NCI-H524 treated with DMSO at 0.1 percent for 48 hours (cell line): ENCODE measurements at regions not wholly inside any gene's neighbourhood (a gene's known extent, or its start where the extent isn't known, plus 50 kb on each side); places are given as distances from the start of the nearest gene placed in this dataset.
"Not testable (repeated sequence)": the region's sequence is repeated elsewhere in the genome, so short reads cannot be mapped to it uniquely, and the experiment has no call there.

Source experiments
- DNase-seq: peaks from one replicate; lab custom pipeline; 2025; lab: John Stamatoyannopoulos, UW

DNA sequence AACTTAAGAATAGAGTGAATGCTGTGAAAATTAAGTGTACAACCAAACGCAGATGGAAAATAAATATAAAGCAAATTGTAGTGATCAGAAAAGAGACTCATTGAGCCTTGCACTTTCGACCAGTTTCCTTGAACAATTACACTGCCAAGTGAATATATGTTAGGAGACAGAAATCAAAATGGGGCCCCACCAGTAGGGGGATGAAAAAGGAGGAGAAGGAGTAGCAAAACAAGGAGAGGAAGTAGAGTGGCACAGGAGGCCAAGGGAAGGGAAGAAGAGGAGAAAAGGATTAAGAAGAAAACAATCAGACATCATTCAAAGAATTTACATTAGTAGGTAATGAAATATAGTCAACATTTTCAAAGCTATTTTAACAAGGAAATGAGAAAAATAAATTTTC, 1770.6 kb downstream of the PLA2G4A start:
- DNase-seq = no peak

- DNase-seq = no peak
Observed at GRCh38 chr1:188611432-188611831, 1782.7 kb downstream of the PLA2G4A start.

GRCh38 chr1:188615321-188615720, 1786.6 kb downstream of the PLA2G4A start:
- no peak for DNase-seq

DNA sequence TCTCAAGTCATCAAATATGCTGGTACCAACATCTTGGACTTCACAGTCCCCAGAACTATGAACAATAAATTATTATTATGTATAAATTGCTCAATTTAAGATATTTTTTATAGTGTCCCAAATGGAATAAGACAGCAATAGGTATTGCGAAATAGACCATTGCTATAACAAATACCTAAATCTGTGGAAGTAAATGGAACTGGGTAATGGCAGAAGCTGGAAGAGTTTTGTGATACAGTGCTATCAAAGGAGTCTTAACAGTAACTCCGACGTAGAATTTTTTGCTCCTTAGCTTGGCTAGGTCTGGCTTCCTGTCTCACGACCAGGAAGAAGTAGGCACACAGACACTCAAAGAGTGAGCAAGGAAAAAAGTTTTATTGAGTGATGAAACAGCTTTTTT, 1791.5 kb downstream of the PLA2G4A start:
- no peak for DNase-seq

GRCh38 chr1:188641566-188642211, 1812.9 kb downstream of the PLA2G4A start:
- no peak for DNase-seq

- DNase-seq = peak; percentile 60
Observed at GRCh38 chr1:188642704-188643103, 1814.0 kb downstream of the PLA2G4A start.

DNA sequence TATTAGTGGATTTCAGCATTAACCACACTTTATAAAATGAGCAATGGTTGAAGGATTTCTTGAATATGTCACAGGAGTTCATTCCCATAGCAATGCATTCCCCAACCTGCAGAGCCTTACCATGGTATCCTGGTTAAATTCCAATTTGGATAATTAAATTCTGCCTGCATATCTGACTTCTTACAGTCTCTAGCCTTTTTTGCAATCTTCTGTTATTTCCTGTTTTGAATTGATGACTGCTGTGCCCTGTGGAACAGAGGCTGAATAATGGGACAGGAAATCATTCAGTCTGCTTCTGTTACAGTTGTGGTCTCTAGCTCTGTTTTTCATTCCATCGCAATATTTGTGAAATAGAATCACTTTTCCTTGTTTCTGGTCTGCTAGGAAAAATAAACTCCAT, 1823.9 kb downstream of the PLA2G4A start:
- DNase-seq = no peak

DNA sequence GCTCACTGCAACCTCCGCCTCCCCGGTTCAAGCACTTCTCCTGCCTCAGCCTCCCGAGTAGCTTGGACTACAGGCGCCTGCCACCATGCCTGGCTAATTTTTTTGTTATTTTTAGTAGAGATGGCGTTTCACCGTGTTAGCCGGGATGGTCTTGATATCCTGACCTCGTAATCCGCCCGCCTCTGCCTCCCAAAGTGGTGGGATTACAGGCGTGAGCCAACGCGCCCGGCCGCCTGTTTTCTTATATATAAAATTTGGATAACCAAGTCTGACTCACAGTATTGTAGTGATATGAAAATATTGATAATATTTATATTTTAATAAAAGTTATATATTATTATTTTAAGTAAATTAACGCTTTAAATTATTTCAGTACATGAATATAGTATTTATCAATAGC, 1821.7 kb downstream of the BRINP3 start:
- DNase-seq = not testable (repeated sequence)

- no peak for DNase-seq
Observed at GRCh38 chr1:188660572-188660971, 1817.1 kb downstream of the BRINP3 start.

GRCh38 chr1:188665477-188665876, 1812.2 kb downstream of the BRINP3 start:
- no peak for DNase-seq

- no peak for DNase-seq
Observed at GRCh38 chr1:188668083-188668482, 1809.6 kb downstream of the BRINP3 start.

DNA sequence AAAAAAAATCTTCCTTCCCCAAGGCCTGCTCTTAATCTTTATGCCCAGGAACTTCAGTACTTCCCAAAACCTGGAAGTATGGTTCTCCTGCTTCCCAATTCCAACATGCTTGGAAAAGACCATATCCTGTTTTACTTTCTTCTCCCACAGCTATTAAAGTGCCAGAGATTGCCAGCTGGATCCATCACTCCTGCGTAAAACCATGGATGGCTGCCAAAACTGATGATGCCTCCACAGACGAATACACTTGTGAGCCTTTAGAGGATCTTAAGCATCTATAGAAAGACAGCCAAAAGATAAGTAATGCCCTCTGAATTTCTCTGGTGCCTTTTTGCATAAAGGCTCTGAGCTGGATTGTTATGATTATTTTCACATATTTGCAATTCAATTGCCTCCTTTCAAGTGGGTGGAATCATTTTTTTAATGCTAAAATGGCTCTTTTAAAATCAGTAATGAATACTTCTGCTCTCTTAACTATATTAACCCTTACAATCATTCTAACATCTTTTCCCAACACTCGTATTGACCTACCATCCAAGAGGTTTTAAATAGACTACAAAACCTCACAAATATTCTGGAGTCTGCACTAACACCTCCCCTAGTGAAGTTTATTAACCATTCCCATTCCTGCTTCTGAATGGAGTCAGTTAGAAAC, 1807.8 kb downstream of the BRINP3 start:
- DNase-seq = peak; percentile 5

DNA sequence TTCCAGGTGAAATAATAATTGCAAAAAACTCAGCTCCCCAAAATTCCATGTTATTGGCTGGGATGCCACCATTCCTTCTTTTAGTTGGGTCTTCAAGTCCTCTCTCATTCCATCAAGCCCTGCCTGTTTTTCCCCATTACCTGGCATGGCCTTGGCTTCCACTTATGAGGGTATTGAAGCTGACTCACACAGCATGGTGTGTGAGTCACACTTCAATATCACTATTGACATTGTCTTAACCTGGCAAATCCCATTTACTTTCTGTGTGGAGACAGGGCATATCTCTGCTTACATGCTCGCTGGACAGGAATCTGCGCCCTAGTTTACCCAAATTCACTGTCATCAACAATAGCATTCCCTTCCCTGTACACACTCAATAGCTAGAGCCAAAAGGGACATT, 1806.8 kb downstream of the BRINP3 start:
- no peak for DNase-seq

DNA sequence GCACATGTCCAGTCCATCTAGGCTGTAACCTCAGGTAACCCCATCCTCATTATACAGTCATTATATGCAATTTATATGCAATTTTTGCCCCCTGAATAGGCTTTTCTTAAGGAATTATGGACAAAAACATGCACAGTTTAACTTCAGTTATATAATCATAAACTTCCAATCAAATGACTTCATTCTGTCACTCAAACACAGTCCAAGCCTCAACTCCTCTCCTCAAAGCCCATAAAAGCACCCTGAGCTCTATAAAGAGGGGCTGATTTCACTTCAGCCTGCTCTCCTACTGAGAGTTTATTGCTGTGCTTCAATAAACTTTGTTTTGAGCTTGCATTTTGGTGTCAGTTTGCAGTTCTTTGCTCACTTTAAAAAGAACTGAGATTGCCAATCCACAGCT, 1805.5 kb downstream of the BRINP3 start:
- DNase-seq = no peak

- DNase-seq = peak; percentile 19
Observed at GRCh38 chr1:188689542-188689941, 1788.1 kb downstream of the BRINP3 start.

- DNase-seq = no peak
Observed at GRCh38 chr1:188700116-188700515, 1777.5 kb downstream of the BRINP3 start.

GRCh38 chr1:188706742-188707141, 1770.9 kb downstream of the BRINP3 start:
- no peak for DNase-seq

GRCh38 chr1:188708795-188709535, 1768.7 kb downstream of the BRINP3 start:
- DNase-seq = no peak

GRCh38 chr1:188715566-188715965, 1762.1 kb downstream of the BRINP3 start:
- DNase-seq = no peak

DNA sequence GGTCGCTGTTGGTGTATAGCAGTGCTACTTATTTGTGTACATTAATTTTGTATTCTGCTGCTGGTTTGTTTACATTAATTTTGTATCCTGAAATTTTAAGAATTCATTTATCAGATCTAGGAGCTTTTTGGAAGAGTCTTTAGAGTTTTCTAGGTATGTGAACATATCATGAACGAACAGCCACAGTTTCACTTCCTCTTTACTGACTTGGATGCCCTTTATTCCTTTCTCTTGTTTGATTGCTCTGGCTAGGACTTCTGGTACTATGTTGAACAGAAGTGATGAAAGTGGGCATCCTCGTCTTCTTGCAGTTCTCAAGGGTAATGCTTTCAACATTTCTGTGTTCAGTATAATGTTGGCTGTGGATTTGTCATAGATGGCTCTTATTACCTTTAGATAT, 1757.9 kb downstream of the BRINP3 start:
- DNase-seq = no peak

- DNase-seq = no peak
Observed at GRCh38 chr1:188723332-188724020, 1754.2 kb downstream of the BRINP3 start.

GRCh38 chr1:188729039-188729438, 1748.6 kb downstream of the BRINP3 start:
- DNase-seq = no peak

DNA sequence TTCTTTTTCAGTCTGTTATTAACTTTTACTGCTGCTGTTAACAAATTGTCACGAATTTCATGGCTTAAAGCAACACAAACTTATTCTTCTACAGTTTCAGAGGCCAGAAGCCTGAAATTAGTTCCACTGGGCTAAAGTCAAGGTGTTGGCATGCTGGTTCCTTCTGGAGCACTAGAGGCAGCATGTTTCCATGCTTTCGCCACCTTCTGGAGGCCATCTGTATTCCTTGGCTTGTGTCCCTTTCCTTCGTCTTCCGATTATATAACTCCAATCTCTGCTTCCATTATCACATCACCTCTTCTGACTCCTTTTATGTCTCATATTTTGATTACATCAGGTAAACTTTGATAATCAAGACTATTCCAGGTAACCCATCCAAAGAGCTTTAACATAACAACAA, 1742.1 kb downstream of the BRINP3 start:
- no peak for DNase-seq
